Ishikawa (cell line): ENCODE measurements at regions not wholly inside any gene's neighbourhood (a gene's known extent, or its start where the extent isn't known, plus 50 kb on each side); places are given as distances from the start of the nearest gene placed in this dataset.

Experiments
- CEBPB ChIP-seq: IDR thresholded peaks from 2 replicates; pipeline ENCODE4 v1.6.1; 2012
- CREB1 ChIP-seq: IDR thresholded peaks from 2 replicates; pipeline ENCODE4 v1.6.1; 2012; ENCODE audit warnings: low read depth
- EGR1 ChIP-seq: IDR thresholded peaks from 2 replicates; pipeline ENCODE4 v1.6.1; 2012
- EP300 ChIP-seq: IDR thresholded peaks from 2 replicates; pipeline ENCODE4 v1.6.1; 2012; ENCODE audit warnings: borderline replicate concordance
- FOXM1 ChIP-seq: IDR thresholded peaks from 2 replicates; pipeline ENCODE4 v1.6.1; 2012; ENCODE audit warnings: low read depth, borderline replicate concordance
- MAX ChIP-seq: IDR thresholded peaks from 2 replicates; pipeline ENCODE4 v1.6.1; 2012
- NFIC ChIP-seq: IDR thresholded peaks from 2 replicates; pipeline ENCODE4 v1.6.1; 2012
- RAD21 ChIP-seq: IDR thresholded peaks from 2 replicates; pipeline ENCODE4 v1.6.1; 2012; ENCODE audit warnings: low read depth
- TAF1 ChIP-seq: IDR thresholded peaks from 2 replicates; pipeline ENCODE4 v1.6.1; 2012; ENCODE audit warnings: low read depth, mild to moderate bottlenecking
- TCF12 ChIP-seq: IDR thresholded peaks from 2 replicates; pipeline ENCODE4 v1.6.1; 2012; ENCODE audit warnings: low read depth
- TEAD4 ChIP-seq: IDR thresholded peaks from 2 replicates; pipeline ENCODE4 v1.6.1; 2012
- YY1 ChIP-seq: IDR thresholded peaks from 2 replicates; pipeline ENCODE4 v1.6.1; 2012; ENCODE audit warnings: low read depth
- ZBTB7A ChIP-seq: IDR thresholded peaks from 2 replicates; pipeline ENCODE4 v1.6.1; 2012; ENCODE audit warnings: low read depth
- TF ChIP-seq, protein P1 (sequence below): IDR thresholded peaks from 2 replicates; pipeline ENCODE4 v1.6.1; 2012
- TF ChIP-seq, protein P2 (sequence below): IDR thresholded peaks from 2 replicates; pipeline ENCODE4 v1.6.1; 2012; ENCODE audit warnings: low read depth, mild to moderate bottlenecking

- TF ChIP-seq CEBPB: no peak
- TF ChIP-seq YY1: no peak
- no peak for TF ChIP-seq MAX
- TF ChIP-seq NFIC: no peak
- TF ChIP-seq RAD21: no peak
- TF ChIP-seq TCF12: no peak
- TF ChIP-seq, protein P1, sequence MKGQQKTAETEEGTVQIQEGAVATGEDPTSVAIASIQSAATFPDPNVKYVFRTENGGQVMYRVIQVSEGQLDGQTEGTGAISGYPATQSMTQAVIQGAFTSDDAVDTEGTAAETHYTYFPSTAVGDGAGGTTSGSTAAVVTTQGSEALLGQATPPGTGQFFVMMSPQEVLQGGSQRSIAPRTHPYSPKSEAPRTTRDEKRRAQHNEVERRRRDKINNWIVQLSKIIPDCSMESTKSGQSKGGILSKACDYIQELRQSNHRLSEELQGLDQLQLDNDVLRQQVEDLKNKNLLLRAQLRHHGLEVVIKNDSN: no peak
These were observed 517.6 kb downstream of the PTPRU start for GRCh38 chr1:29753771-29754572.

DNA sequence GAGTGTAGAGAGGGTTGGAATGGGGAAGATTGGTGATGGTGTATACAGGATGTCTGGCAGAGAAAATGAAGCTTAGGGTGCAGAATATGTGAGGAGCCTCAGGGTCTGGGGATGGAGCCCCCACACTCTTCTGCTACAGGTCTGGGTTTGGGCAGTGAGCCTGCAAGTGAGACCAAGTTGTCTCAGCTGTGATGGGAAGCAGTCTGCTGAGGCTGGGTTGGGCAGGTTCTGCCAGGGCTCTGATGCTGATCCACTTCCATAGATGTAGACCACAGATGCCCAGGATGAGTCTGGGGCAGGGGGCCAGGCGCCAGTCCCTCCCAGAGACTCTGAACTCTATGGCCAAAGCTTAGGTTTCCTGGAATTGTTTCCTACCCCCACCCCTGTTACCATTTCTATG is 516.9 kb downstream of the PTPRU start:
- TF ChIP-seq, protein P1: no peak
- TF ChIP-seq CREB1 (no peak), FOXM1 (no peak), ZBTB7A (no peak), TAF1 (no peak), EGR1 (no peak), NFIC (no peak), TCF12 (no peak), CEBPB (no peak), YY1 (no peak), TEAD4 (no peak), RAD21 (no peak), MAX (no peak)
- TF ChIP-seq, protein P2, sequence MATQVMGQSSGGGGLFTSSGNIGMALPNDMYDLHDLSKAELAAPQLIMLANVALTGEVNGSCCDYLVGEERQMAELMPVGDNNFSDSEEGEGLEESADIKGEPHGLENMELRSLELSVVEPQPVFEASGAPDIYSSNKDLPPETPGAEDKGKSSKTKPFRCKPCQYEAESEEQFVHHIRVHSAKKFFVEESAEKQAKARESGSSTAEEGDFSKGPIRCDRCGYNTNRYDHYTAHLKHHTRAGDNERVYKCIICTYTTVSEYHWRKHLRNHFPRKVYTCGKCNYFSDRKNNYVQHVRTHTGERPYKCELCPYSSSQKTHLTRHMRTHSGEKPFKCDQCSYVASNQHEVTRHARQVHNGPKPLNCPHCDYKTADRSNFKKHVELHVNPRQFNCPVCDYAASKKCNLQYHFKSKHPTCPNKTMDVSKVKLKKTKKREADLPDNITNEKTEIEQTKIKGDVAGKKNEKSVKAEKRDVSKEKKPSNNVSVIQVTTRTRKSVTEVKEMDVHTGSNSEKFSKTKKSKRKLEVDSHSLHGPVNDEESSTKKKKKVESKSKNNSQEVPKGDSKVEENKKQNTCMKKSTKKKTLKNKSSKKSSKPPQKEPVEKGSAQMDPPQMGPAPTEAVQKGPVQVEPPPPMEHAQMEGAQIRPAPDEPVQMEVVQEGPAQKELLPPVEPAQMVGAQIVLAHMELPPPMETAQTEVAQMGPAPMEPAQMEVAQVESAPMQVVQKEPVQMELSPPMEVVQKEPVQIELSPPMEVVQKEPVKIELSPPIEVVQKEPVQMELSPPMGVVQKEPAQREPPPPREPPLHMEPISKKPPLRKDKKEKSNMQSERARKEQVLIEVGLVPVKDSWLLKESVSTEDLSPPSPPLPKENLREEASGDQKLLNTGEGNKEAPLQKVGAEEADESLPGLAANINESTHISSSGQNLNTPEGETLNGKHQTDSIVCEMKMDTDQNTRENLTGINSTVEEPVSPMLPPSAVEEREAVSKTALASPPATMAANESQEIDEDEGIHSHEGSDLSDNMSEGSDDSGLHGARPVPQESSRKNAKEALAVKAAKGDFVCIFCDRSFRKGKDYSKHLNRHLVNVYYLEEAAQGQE: no peak

DNA sequence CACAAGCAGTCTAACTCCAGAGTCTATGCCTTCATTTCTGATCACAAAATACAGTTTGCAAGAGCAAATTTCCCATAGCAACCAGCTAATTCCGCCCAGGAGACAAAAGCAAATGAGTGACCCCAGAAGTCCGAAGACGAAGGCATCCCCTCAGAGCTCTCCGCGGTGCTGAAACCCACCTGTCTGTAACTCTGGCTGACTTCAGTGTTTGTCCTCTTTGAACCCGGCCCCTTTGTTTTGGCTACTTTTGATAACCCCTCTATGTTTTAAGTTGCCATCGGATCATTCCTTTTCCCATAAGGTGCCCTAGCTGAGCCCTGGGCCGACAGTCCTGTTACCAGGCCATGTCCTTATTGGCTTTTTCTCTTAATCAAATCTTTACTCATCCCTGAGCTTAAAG is 515.8 kb downstream of the PTPRU start:
- TF ChIP-seq, protein P2: peak; percentile 88
- TF ChIP-seq YY1: no peak
- peak; percentile 35; the same call in 1 of the 2 replicates for TF ChIP-seq TEAD4

DNA sequence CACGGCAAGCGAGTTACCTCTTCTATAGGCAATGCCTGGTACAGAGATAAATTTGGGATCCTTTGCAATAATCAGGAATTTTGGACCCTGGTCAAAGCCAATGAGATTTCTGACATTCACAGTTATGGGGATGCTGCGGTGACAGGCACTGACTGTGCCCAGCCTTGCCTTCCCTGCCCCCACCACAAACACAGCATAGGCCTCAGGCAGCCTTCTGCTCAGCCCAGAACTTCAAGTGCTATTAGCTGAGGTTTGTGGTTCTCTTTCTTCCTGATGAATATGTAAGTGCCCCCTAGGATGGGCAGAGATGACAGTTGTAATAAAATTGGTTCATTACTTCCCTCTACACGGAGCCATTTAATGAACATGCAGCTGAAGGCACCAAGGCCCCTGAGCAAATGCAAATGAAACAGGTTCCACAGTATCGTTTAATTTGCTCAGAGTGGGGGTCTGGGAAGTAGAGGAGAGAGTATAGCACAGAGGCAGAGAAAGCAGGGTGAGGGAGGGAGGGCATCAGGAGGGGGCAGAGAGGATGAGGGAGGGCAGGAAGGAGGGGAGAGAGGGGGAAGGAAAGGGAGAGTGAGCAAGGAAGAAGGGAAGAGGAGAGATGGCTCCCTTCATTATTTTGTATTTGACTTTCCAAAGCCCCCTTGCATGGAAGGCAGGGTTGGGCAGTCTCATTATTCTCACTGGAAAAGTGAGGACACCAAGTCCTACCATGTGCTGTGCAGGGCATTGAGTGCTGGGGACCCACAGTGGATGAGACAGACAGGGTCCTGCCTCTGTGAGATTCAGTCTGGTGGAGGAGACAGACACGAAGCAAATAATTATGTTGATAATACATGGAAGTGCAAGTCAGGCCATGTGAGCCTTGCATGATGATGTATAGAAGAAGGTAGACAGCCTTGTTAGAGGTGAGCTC is 513.0 kb downstream of the PTPRU start:
- no peak for TF ChIP-seq EGR1
- TF ChIP-seq, protein P1: no peak
- no peak for TF ChIP-seq RAD21

DNA sequence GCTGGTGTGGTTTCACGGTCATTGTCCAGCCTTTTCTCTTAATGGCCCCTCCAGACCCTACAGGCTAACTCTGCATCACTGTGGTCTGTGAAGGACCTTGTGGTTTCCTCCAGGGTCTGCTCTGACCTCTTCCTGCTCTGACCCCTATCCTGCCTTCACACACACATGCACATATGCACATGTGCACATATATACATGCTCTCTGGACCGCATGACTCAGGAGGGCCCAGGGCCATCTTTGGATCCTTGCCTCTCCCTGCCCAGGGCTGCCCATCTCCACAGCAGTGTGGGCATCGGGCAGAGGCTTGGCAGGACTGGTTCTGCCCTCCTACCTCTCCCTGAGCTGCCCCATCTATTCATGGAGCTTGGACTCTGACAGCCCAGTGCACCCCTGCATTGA is 510.9 kb downstream of the PTPRU start:
- no peak for TF ChIP-seq TCF12
- no peak for TF ChIP-seq CREB1
- no peak for TF ChIP-seq YY1
- TF ChIP-seq, protein P1: no peak
- TF ChIP-seq EP300: no peak
- TF ChIP-seq, protein P2: no peak
- TF ChIP-seq FOXM1: no peak
- TF ChIP-seq TEAD4: no peak
- no peak for TF ChIP-seq CEBPB
- no peak for TF ChIP-seq MAX
- no peak for TF ChIP-seq ZBTB7A
- no peak for TF ChIP-seq EGR1
- no peak for TF ChIP-seq NFIC
- no peak for TF ChIP-seq RAD21
- no peak for TF ChIP-seq TAF1
